Vagina (tissue), 2 donors: ENCODE measurements at regions not wholly inside any gene's neighbourhood (a gene's known extent, or its start where the extent isn't known, plus 50 kb on each side); places are given as distances from the start of the nearest gene placed in this dataset.
A peak's percentile ranks its signal among the peaks of the same experiment; 100 is the strongest.

Experiments
- DNase-seq, 2 donors: peaks; one replicate each; pipeline ENCODE4 v3.0.0-alpha.2; 2017; ENCODE audit errors: extremely low spot score in 2 of 2
- H3K27ac ChIP-seq: fragments of 200-600 bp; sonication (generic); one replicate; pipeline ENCODE4 v1.5.1; 2019
- H3K27me3 ChIP-seq: fragments of 200-600 bp; sonication (generic); one replicate; pipeline ENCODE4 v1.5.1; 2019
- H3K36me3 ChIP-seq, 2 donors: fragments of 200-600 bp; sonication (generic); one replicate each; pipeline ENCODE4 v1.5.1; 2017 to 2019
- H3K4me1 ChIP-seq: fragments of 200-600 bp; sonication (generic); one replicate; pipeline ENCODE4 v1.5.1; 2019
- H3K4me3 ChIP-seq, 2 donors: fragments of 200-600 bp; sonication (generic); 1 replicate in 1 of 2; 2 replicates in 1 of 2; pipeline ENCODE4 v1.5.1; 2016 to 2019
- H3K9me3 ChIP-seq: fragments of 200-600 bp; sonication (generic); one replicate; pipeline ENCODE4 v1.5.1; 2019
- CTCF ChIP-seq, 3 experiments: fragments of 450-650 bp in 2 of 3; fragments of 200-600 bp in 1 of 3; sonication (generic) in 1 of 3; IDR thresholded peaks; one replicate each; pipeline ENCODE4 v1.5.1; 2017 to 2019; ENCODE audit warnings: antibody characterized with exemption in 3 of 3, mild to moderate bottlenecking in 2 of 3, moderate library complexity in 2 of 3
- POLR2A ChIP-seq, 2 donors: fragments of 450-650 bp; IDR thresholded peaks; one replicate each; pipeline ENCODE4 v1.6.1; 2017; ENCODE audit warnings: antibody characterized with exemption in 2 of 2, mild to moderate bottlenecking in 2 of 2, moderate library complexity in 2 of 2
- POLR2AphosphoS5 ChIP-seq, 2 donors: sonication (generic); formaldehyde crosslinking; IDR thresholded peaks; one replicate each; pipeline ENCODE4 v1.9.0; 2017; ENCODE audit warnings: antibody characterized with exemption in 2 of 2, mild to moderate bottlenecking in 2 of 2, low read depth in 1 of 2; ENCODE audit not compliant: insufficient read depth in 1 of 2
- intact Hi-C: fragments of 100-400 bp; cut with DNase I; formaldehyde crosslinking; loops from one replicate; pipeline ENCODE4 v1.15.1; 2023

GRCh38 chr5:82393951-82394350, 115.8 kb upstream of the RPS23 start:
- no peaks in the 10 kb centered on the region for H3K36me3 ChIP-seq
- no peak for DNase-seq
- no peaks in the 10 kb centered on the region for H3K27me3 ChIP-seq
- intact Hi-C loops, result no loop called here
- H3K27ac ChIP-seq, result no peak overlapping the region
- H3K4me3 ChIP-seq, result no peak overlapping the region
- peaks cover 10% of the 10 kb centered on the region for H3K4me1 ChIP-seq
- no peak for TF ChIP-seq POLR2AphosphoS5 (IDR thresholded peaks at IDR 0.05; ENCODE audit: insufficient read depth in 1 of 2, low read depth in 1 of 2)
- no peak for TF ChIP-seq CTCF (IDR thresholded peaks at IDR 0.05)
- TF ChIP-seq POLR2A (IDR thresholded peaks at IDR 0.05), result no peak
- no peaks in the 10 kb centered on the region for H3K9me3 ChIP-seq

DNA sequence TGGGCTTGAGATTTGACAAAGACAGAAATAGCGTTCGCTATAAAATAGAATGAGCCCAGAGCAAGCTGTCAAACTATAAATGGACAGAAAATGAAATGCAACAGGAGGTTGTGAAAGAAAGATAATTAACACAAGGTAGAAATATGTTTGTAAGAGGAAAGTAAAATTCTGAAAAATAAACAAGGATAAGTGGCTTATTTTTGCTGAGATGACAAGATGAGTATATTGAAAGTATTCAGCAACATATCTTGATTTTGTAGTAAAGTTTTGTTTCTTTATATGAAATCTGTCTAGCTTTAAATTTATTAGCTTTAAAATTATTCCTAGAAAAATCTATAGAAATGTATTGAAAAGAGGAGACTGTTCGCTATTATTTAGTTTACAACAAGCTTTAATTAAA, 111.9 kb upstream of the RPS23 start:
- intact Hi-C loops, result no loop called here
- no peak overlapping the region for H3K4me3 ChIP-seq

DNA sequence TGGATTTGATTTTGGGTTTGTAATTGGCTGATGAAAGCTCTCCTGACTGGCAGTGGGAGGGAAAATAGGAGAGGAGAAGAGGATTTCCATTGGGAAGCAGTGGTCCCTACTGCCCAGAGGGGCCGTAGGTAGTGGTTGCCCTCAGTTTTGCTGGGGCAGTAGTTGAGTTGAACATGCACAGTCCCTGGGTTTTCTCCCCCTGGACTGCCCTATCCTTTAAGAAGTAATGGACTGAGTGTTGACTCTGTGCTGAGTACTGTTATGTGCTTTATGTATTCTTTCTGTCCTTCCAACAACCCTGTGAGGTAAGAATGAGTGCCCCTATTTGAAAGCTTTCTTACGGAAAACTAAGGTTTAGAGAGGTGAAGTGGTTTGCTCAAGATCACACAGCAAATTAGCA, 111.2 kb upstream of the RPS23 start:
- DNase-seq, result no peak
- Histone ChIP-seq H3K4me3 (no peak overlapping the region), H3K4me1 (peaks cover 26% of the 10 kb centered on the region), H3K27ac (no peak overlapping the region), H3K36me3 (no peaks in the 10 kb centered on the region), H3K9me3 (no peaks in the 10 kb centered on the region), H3K27me3 (no peaks in the 10 kb centered on the region)
- no peak for TF ChIP-seq POLR2A (IDR thresholded peaks at IDR 0.05)
- no peak for TF ChIP-seq POLR2AphosphoS5 (IDR thresholded peaks at IDR 0.05; ENCODE audit: insufficient read depth in 1 of 2, low read depth in 1 of 2)
- no peak for TF ChIP-seq CTCF (IDR thresholded peaks at IDR 0.05)
- intact Hi-C loops, result no loop called here

More for the DNA sequence above, 111.9 kb upstream of the RPS23 start:
- Histone ChIP-seq H3K9me3 (no peaks in the 10 kb centered on the region), H3K36me3 (no peaks in the 10 kb centered on the region), H3K27me3 (no peaks in the 10 kb centered on the region), H3K27ac (no peak overlapping the region), H3K4me1 (peaks cover 26% of the 10 kb centered on the region)
- DNase-seq, result no peak
- TF ChIP-seq POLR2A (IDR thresholded peaks at IDR 0.05) (no peak), POLR2AphosphoS5 (IDR thresholded peaks at IDR 0.05; ENCODE audit: insufficient read depth in 1 of 2, low read depth in 1 of 2) (no peak), CTCF (IDR thresholded peaks at IDR 0.05) (no peak)

GRCh38 chr5:82388181-82388580, 110.0 kb upstream of the RPS23 start:
- H3K27ac ChIP-seq, result peak overlapping the region; percentile 36
- peaks cover 26% of the 10 kb centered on the region for H3K4me1 ChIP-seq
- DNase-seq, result no peak
- intact Hi-C loops, result no loop called here
- no peaks in the 10 kb centered on the region for H3K27me3 ChIP-seq
- H3K4me3 ChIP-seq, result no peak overlapping the region
- H3K36me3 ChIP-seq, result no peaks in the 10 kb centered on the region
- no peaks in the 10 kb centered on the region for H3K9me3 ChIP-seq
- no peak for TF ChIP-seq CTCF (IDR thresholded peaks at IDR 0.05)
- TF ChIP-seq POLR2A (IDR thresholded peaks at IDR 0.05), result no peak
- TF ChIP-seq POLR2AphosphoS5 (IDR thresholded peaks at IDR 0.05; ENCODE audit: insufficient read depth in 1 of 2, low read depth in 1 of 2), result no peak

DNA sequence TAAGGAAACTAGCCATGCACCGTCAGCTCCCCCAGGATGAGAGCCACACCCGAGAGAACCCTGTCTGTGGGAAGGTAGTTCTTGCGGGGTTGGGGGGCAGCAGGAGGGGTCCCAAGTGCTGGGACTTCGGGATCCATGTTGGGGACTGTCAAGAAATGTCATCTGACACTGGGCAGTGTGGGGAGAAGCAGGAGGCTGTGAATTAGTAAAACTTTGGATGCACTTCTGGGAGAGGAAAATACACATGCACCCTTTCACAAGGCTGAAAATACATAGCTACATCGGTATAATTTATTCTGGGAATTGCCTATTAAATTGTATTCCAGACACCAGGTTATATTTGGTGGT, 109.6 kb upstream of the RPS23 start:
- no peaks in the 10 kb centered on the region for H3K9me3 ChIP-seq
- intact Hi-C loops, result no loop called here
- no peak for DNase-seq
- no peaks in the 10 kb centered on the region for H3K27me3 ChIP-seq
- peaks cover 26% of the 10 kb centered on the region for H3K4me1 ChIP-seq
- no peak overlapping the region for H3K4me3 ChIP-seq
- TF ChIP-seq POLR2AphosphoS5 (IDR thresholded peaks at IDR 0.05; ENCODE audit: insufficient read depth in 1 of 2, low read depth in 1 of 2) (no peak), POLR2A (IDR thresholded peaks at IDR 0.05) (no peak), CTCF (IDR thresholded peaks at IDR 0.05) (no peak)
- no peaks in the 10 kb centered on the region for H3K36me3 ChIP-seq
- peak overlapping the region; percentile 36 for H3K27ac ChIP-seq
